Superior temporal gyrus (tissue), 1 donor: ENCODE measurements at regions not wholly inside any gene's neighbourhood (a gene's known extent, or its start where the extent isn't known, plus 50 kb on each side); places are given as distances from the start of the nearest gene placed in this dataset.
A peak's percentile ranks its signal among the peaks of the same experiment; 100 is the strongest.

Experiments used
- DNase-seq: peaks from one replicate; pipeline ENCODE4 v3.0.0-alpha.2; 2016; ENCODE audit errors: extremely low spot score

- no peak for DNase-seq
These were observed 101.2 kb downstream of the CRPPA start for GRCh38 chr7:16320099-16320660.

DNA sequence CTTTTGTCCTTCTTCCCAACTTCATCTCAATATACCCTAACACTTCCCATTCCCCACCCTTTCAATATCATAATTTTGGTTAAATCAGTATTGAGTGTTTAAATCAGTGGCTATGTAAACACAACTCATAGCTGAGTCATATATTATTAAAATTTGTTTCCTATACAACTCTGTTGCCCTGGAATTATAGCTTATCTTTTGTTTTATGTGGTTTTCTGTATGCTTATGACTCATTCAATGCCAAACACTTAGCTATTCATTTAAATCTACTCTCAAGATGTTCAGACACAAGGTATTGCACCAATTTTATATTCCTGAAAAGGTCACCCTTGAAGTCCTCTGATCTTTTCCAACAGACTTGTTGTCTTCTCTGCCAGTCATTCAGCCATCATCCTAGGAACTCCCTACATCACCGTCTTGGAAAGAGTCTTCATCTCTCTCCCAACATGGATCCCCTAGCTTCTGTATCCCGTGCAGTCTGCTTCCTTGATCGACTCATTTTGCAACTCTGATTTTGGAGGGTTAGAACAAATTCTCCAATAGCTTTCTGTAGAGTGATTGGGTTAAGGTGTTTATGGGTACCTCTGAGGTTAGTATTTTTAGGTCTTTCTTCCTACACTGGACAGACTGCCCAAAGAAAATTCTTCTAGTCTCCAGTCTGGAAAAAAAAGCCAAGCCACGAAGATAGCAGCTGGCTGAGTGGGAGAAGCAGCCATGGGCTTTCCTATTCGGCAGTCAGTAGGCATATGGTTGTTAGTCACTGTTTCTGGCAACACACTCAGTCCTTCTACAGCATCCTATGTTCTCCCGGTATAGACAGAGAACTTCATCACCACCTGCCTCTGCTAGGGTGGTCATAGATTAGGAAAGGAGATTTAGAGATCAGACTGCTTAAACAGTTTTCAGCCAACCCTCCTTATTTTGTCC is 102.1 kb downstream of the CRPPA start:
- DNase-seq = peak; percentile 64

DNA sequence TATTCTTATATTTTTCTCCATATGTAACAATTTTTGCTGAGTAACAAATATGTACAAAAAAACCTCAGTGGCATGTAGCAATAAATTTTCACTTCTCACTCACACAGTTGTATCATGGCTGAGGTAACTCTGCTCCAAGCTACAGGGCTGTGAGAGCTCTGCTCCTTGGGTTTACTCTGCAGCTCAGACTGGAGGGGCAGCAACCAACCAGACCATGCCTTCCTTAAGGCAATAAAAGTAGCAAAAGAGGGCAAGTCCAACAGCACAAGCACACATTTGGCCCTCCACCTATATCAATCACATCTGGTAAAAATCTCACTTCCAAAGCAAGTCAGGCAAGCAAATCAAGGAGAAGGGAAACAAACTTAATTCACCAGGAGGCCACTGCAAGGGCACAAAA is 102.9 kb downstream of the CRPPA start:
- no peak for DNase-seq

DNA sequence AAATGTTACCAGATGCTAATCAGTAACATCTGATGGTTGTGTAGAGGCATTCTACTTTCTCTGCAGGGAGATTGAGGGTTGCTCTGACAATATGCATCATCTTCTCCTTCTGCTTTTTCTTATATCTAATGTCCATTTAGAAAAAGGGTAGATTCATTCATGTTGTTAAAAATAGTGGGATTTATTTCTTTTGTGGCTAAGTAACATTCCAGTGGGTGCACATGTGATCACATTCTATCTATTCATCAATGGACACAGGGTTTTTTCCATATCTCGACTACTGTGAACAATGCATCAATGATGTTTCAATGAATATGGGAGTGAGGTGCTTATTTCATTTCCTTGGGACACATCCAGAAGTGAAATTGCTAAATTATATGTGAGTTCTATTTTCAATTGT is 103.9 kb downstream of the CRPPA start:
- no peak for DNase-seq

GRCh38 chr7:16315280-16315679 is 106.1 kb downstream of the CRPPA start:
- DNase-seq = no peak

DNA sequence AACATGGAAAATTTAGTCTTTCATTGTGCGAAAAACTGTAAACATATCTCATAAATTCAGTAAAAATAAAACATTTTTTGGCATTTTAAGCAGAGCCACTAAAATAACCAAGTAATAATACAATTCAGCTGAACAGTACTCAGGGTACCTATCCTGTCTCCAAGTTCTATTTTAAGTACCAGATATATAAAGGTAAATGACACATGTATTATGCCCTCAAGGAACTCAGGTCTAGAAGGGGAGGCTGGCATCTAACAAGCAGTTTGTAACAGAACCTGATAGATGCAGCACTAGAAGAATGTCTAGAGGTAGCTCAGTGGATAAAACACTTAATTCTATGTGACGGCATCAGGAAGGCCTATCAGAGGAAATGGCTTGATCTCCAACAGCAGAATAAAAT is 112.2 kb downstream of the CRPPA start:
- DNase-seq = no peak

DNA sequence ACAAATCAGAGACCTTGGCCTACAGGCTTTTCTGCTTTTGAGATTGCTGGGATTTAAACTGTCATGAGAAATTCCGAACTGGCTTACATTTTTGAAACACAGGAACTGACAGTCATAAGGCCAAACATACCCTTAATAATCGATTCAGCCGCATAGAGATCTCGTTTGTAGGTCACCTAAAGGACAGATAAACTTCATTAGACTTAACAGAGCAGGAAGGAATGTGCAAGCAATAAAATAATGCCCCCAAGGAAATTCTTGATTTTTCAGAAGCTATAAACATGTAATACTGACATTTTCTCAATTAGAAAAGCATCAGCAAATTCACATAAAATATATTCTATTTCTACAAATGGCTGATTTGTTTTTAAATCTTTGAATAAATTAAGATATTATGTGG is 120.0 kb downstream of the CRPPA start:
- no peak for DNase-seq

- no peak for DNase-seq
These were observed 120.9 kb downstream of the CRPPA start for GRCh38 chr7:16300361-16300895.

GRCh38 chr7:16299853-16300252 is 121.5 kb downstream of the CRPPA start:
- no peak for DNase-seq

- no peak for DNase-seq
These were observed 123.1 kb downstream of the CRPPA start for GRCh38 chr7:16298221-16298620.

DNA sequence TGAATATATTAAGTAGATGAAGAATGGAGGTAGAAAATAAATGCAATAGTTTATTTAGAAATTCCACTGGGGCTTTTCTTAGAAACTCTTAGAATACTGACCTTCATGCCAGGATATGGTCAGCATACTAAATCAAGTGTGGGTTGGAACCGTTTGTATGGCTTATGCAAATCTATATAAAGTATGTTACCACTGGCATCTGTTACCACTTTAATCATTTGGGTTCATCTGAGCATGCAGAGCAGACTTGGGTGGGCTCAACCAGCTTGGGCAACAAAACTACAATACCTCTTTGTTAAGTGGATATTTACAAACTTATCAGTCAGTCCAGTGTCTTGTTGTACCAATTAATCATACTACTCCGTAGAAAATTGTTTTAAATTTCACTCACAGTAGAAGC is 125.8 kb downstream of the CRPPA start:
- no peak for DNase-seq

DNA sequence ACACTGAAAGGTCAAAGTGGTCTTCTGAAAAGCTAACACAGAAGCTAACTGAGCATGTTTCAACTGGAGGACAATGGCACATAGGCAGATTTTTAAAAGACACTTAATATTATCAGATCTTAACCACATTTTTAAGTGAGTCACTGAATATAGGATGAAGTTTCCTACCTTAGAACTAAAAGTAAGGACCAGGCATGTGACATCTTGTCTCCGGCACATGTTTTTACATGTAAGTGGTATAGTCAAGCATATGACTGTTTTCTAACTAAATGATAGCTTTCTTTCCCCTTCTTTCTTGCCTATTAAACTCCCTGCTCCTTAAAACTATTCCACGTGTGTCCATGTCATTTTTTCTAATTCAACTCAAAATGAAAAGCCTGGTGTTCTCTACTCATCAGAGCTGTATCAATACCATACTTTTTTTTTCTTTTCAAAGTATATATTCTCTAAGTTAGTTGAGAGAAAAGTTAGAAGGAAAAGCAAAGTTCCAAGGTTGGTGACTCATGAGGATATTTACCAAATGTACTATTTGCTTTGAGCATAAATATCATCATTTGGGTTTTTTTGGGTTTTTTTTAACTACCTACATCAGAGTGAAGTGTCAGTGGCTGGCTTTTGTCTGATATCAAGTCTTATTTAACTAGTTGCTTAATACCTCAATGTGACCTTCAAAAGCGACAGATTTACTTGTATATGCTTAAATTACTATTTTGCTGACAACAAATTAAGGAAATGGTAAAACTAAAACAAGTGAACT is 127.5 kb downstream of the CRPPA start:
- DNase-seq = no peak

DNA sequence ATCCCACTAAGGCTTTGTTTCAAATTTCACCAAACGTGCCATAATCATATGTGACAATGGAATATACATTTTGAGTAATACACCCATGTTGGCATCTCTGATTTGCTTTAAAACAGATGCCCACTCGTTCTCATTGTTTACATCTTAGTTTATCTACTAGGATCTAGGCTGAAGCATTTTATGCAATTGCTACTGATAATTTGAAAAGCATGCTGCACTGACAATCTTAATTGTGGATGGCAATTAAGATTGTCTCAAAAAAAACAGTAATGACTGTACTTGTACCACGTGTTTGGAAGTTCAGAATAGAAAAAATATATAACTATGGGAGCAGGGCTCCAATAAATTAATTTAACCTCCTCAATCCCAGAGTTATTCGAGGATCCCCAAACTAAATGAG is 136.8 kb downstream of the CRPPA start:
- DNase-seq = no peak

DNA sequence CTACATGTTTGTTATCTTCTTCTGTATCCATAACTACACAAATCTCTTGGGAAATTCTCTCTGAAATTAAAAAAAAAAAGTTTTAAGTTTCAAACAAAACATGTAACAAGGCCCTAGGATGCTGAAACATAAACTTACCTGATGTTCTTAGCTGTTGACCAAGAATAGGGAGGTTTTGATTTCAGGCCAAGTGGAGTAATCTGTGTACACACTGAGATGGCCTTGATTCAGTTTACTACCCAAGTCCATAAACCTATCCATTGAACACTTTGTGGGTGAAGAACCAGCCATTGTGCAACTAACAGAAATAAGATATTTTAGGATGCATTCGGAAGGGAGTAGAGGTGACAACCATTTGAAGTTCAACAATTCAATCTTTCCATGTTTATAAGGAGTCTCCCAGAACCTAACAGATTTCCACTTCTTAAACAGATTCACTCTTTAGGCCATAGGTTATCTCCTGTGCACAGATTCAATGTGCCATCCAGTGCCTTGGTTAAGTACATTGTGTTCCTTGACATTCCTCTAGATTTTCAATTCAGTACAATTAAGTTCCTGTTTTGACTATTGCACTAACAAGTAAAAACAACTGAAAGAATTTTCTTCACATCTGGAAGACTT is 143.1 kb downstream of the CRPPA start:
- no peak for DNase-seq

DNA sequence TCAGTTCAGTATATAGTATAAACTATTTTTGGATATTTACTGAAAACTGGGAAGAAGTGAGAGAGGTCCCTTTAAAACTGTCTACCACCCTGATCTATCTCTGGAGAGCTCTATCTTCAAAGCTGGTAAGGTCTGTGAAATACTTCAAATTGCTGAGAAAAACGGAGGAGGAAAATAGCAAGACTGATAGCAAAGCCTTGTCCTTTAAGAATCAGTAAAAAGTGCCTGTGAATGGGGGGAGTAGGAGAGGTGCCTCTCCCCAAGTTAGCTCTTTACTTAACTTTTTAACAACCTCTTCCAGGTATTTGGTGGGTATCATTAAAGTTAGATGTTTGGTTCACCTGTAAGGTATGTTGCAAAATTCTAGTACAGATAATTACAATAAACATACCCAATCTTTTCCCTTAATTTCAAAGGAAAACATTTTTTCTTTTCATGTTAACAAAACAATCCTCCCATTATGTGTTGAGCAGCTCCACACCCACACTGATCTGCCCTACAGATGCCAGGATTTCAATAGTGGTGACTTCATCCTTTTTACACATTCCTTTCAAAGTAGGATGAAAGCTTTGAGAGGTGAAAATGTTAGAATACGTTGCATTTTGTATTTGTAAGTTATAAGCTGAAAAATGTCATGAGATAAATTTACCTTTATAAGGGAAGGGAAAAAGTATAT is 149.2 kb downstream of the CRPPA start:
- no peak for DNase-seq

DNA sequence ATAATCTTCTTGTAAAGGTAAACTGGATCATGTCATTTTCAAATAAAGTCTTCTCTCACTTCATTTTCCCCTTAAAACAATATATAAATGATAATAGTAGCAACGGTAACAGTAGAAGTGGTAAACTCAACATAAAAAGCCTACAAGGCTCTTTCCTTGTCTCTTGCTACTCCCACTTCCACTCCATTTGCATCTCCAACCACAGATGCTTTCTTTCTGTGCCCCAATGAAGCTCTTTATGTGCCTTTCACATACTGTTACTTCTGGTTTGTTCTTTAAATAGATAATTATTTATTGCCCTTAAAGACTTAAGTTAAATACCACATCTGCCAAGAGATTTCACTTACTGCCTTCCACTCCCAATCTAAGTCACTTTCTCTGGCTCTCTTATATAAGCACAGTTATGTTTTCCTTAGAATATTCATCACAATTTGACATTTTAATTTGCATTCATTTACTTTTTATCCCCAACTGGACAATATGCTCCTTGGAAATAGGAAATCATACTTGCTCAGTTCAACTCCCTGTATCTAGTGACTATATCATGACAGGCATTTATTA is 149.9 kb downstream of the CRPPA start:
- DNase-seq = no peak

DNA sequence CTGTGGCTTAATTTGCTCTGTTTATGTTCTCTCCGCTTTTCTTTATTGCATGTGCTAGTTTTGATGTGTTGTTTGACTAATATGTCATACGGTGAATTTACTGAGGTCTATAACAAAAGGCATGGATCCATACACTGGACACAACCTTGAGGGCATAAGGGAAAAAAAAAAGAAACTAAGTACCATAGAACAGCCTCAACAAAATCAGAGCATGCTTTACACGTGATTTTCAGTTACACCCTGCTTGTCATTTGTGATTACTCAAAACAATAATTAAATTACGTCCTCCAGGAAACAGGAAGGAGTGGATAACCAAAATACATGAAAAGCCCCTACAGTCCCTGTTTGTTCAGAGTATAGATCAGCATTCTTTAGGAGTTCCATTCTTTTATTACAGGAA is 150.5 kb downstream of the CRPPA start:
- DNase-seq = no peak

DNA sequence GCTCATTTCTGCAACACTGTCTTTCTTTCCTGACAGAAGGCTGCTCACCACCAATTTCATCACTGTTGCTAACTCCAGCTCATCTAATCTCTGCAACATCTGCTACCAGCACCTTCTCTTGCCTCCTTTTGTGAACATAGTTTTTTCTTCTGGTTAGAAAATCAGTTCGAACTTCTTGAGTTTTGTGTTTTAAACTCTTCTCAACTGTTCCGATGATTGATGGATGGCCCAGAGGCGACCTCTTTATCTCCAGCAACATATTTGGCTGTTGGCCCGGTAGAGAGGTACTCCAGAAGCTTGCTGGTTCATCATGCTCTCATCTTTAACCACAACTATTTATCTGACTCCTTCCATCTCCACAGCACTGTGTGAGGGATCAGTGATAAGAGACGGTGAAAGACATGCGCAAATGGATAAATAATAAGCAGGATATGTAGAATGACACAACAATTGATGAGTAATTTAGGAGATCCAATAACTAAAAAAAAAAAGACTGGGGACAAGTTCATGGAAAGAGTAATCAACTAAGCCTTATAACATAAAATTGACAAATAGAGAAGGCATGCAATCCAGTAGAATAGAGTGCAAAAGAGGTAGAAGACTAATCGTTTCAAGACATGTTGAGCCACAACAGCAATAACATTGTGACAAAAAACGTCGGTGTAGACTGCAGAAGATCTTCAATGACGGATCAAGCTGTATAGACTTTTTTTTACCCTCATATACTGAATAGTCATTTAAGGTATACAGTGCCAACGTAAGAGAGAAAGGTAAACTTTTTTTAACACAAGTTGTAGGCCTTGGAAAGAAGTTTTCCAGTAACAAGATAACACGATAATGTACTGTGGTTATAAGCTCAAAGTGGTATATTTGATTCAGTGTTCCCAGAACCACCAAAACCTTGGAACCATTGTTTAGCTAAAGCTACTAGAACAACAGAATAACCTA is 152.2 kb downstream of the CRPPA start:
- DNase-seq = no peak

GRCh38 chr7:16267953-16268820 is 153.2 kb downstream of the CRPPA start:
- DNase-seq = no peak
